ENCODE measurements at regions not wholly inside any gene's neighbourhood (a gene's known extent, or its start where the extent isn't known, plus 50 kb on each side); places are given as distances from the start of the nearest gene placed in this dataset.

GRCh38 chr10:56298941-56299340 lies 62.1 kb downstream of the ZWINT start:
- ATAC-seq (ENCODE audit: insufficient number of reproducible peaks, low FRiP score, low read depth) (no peak), DNase-seq (ENCODE audit: low spot score) (no peak)
- Histone ChIP-seq H3K4me3 (no peak overlapping the region), H3K27ac (no peak overlapping the region), H3K9me3 (no peaks in the 10 kb centered on the region), H3K36me3 (no peaks in the 10 kb centered on the region), H3K4me1 (ENCODE audit: control insufficient read depth in 1 of 2, low read depth in 2 of 2) (no peaks in the 10 kb centered on the region), H3K27me3 (replicated peaks; ENCODE audit: insufficient read depth) (no peaks in the 10 kb centered on the region)
- no peak for TF ChIP-seq CTCF (IDR thresholded peaks at IDR 0.05)

GRCh38 chr10:56296618-56297017 lies 64.4 kb downstream of the ZWINT start:
- H3K36me3 ChIP-seq = no peaks in the 10 kb centered on the region
- DNase-seq (ENCODE audit: low spot score) = no peak
- ATAC-seq (ENCODE audit: insufficient number of reproducible peaks, low FRiP score, low read depth) = no peak
- no peaks in the 10 kb centered on the region for H3K9me3 ChIP-seq
- H3K4me1 ChIP-seq (ENCODE audit: control insufficient read depth in 1 of 2, low read depth in 2 of 2) = no peaks in the 10 kb centered on the region
- no peaks in the 10 kb centered on the region for H3K27me3 ChIP-seq (replicated peaks; ENCODE audit: insufficient read depth)
- H3K4me3 ChIP-seq = no peak overlapping the region
- TF ChIP-seq CTCF (IDR thresholded peaks at IDR 0.05) = no peak
- H3K27ac ChIP-seq = no peak overlapping the region

- TF ChIP-seq CTCF (IDR thresholded peaks at IDR 0.05) = no peak
- H3K27me3 ChIP-seq (replicated peaks; ENCODE audit: insufficient read depth) = no peaks in the 10 kb centered on the region
- H3K9me3 ChIP-seq = peaks cover 2% of the 10 kb centered on the region
- no peak overlapping the region for H3K4me3 ChIP-seq
- no peak overlapping the region for H3K27ac ChIP-seq
- H3K36me3 ChIP-seq = no peaks in the 10 kb centered on the region
- H3K4me1 ChIP-seq (ENCODE audit: control insufficient read depth in 1 of 2, low read depth in 2 of 2) = no peaks in the 10 kb centered on the region
- DNase-seq (ENCODE audit: low spot score) = no peak
- no peak for ATAC-seq (ENCODE audit: insufficient number of reproducible peaks, low FRiP score, low read depth)
Measured at GRCh38 chr10:56288403-56288802, 72.7 kb downstream of the ZWINT start.

- DNase-seq (ENCODE audit: low spot score) = no peak
- ATAC-seq (ENCODE audit: insufficient number of reproducible peaks, low FRiP score, low read depth) = no peak
- no peaks in the 10 kb centered on the region for H3K36me3 ChIP-seq
Measured at GRCh38 chr10:56286096-56286495, 75.0 kb downstream of the ZWINT start.

GRCh38 chr10:56279270-56279669 lies 81.8 kb downstream of the ZWINT start:
- no peaks in the 10 kb centered on the region for H3K36me3 ChIP-seq
- ATAC-seq (ENCODE audit: insufficient number of reproducible peaks, low FRiP score, low read depth) (no peak), DNase-seq (ENCODE audit: low spot score) (no peak)
- H3K4me1 ChIP-seq (ENCODE audit: control insufficient read depth in 1 of 2, low read depth in 2 of 2) = no peaks in the 10 kb centered on the region
- H3K27me3 ChIP-seq (replicated peaks; ENCODE audit: insufficient read depth) = no peaks in the 10 kb centered on the region
- H3K27ac ChIP-seq = no peak overlapping the region
- no peak for TF ChIP-seq CTCF (IDR thresholded peaks at IDR 0.05)
- H3K9me3 ChIP-seq = no peaks in the 10 kb centered on the region
- no peak overlapping the region for H3K4me3 ChIP-seq

More at GRCh38 chr10:56286096-56286495, 75.0 kb downstream of the ZWINT start:
- TF ChIP-seq CTCF (IDR thresholded peaks at IDR 0.05) = no peak
- Histone ChIP-seq H3K4me3 (no peak overlapping the region), H3K27ac (no peak overlapping the region), H3K9me3 (no peaks in the 10 kb centered on the region), H3K27me3 (replicated peaks; ENCODE audit: insufficient read depth) (no peaks in the 10 kb centered on the region), H3K4me1 (ENCODE audit: control insufficient read depth in 1 of 2, low read depth in 2 of 2) (no peaks in the 10 kb centered on the region)
